ENCODE measurements at regions not wholly inside any gene's neighbourhood (a gene's known extent, or its start where the extent isn't known, plus 50 kb on each side); places are given as distances from the start of the nearest gene placed in this dataset.

DNA sequence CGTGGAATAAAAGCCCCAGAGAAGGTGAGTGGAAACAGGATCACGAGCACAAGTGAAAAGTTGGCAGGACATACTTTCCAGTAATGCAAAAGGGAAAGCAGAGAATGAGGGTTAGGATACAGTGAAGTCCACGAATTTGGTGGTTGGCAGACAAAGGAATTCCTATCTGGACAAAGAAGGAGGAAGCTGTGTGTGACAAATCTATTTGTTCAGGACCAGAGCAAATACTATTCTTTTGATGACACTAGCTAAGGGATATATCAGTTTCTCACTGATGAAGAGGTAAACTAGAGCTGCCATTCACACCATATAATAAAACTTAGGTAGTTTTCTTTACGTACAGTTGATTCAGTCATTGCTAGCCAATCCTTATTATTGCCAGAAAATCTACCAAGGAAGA lies 156.8 kb upstream of the GRIK2 start:
- no peak overlapping the region for H2AFZ ChIP-seq (ENCODE audit: insufficient read depth, low read length, poor library complexity)
- H3K36me3 ChIP-seq (ENCODE audit: control insufficient read depth in 1 of 2, insufficient read depth in 2 of 2, low read length in 2 of 2): no peaks in the 10 kb centered on the region
- no peak overlapping the region for H3K14ac ChIP-seq (ENCODE audit: low read length)
- no peak overlapping the region for H3K23ac ChIP-seq (ENCODE audit: low read length)
- no CpG with 5 or more reads among the region's 4 CpGs for WGBS (ENCODE audit: extremely low coverage, insufficient coverage, insufficient read length)
- H3K27me3 ChIP-seq (ENCODE audit: insufficient read depth, low read length): no peaks in the 10 kb centered on the region
- DNase-seq: no peak
- H3K9me3 ChIP-seq (ENCODE audit: insufficient read depth, low read depth, low read length): no peaks in the 10 kb centered on the region
- H3K27ac ChIP-seq (ENCODE audit: low read depth, low read length): no peak overlapping the region
- no peak overlapping the region for H3K18ac ChIP-seq (ENCODE audit: low read length)
- no peak overlapping the region for H2BK5ac ChIP-seq (ENCODE audit: low read depth, low read length, poor library complexity)
- no peak overlapping the region for H4K91ac ChIP-seq (ENCODE audit: low read depth, low read length)
- H3K79me1 ChIP-seq (ENCODE audit: low read length): no peaks in the 10 kb centered on the region
- no peak overlapping the region for H3K4ac ChIP-seq (ENCODE audit: low read depth, low read length)
- H3K9ac ChIP-seq (ENCODE audit: low read length): no peak overlapping the region
- H4K8ac ChIP-seq (ENCODE audit: low read depth, low read length): no peak overlapping the region
- no peak overlapping the region for H3K4me2 ChIP-seq (ENCODE audit: low read length)
- no peaks in the 10 kb centered on the region for H3K79me2 ChIP-seq (ENCODE audit: control insufficient read depth, insufficient read depth, low read length, poor library complexity)
- H2AK5ac ChIP-seq (ENCODE audit: low read length): no peak overlapping the region
- no peak overlapping the region for H3K4me3 ChIP-seq (ENCODE audit: low read depth, low read length)
- no peak overlapping the region for H2BK120ac ChIP-seq (ENCODE audit: insufficient read depth, low read length, poor library complexity)
- no peaks in the 10 kb centered on the region for H3K4me1 ChIP-seq (ENCODE audit: control insufficient read depth in 1 of 2, insufficient read depth in 2 of 2, low read length in 2 of 2)
- no peak overlapping the region for H4K12ac ChIP-seq (ENCODE audit: low read depth, low read length)
- H2BK12ac ChIP-seq (ENCODE audit: low read length): no peak overlapping the region

DNA sequence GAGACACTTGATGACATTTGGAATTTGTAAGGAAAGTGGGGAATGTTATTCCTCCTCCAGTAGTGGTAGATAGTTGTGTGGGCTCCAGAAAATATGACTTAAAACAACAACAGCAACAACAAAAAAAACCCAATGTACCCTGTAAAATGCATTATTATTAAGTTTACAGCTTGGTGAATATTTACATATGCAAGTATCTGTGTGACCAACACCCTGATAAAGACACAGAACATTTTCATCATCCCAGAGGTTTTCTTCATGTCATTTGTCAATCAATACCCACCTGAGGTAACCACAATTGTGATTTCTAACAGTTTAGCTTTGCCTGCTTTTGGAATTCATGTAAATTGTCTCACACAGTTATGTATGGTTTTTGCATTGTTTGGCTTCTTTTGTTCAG lies 152.1 kb upstream of the GRIK2 start:
- Histone ChIP-seq H3K4me2 (ENCODE audit: low read length) (no peak overlapping the region), H2AK5ac (ENCODE audit: low read length) (no peak overlapping the region), H3K23ac (ENCODE audit: low read length) (no peak overlapping the region), H3K36me3 (ENCODE audit: control insufficient read depth in 1 of 2, insufficient read depth in 2 of 2, low read length in 2 of 2) (no peaks in the 10 kb centered on the region), H4K8ac (ENCODE audit: low read depth, low read length) (no peak overlapping the region), H3K4me3 (ENCODE audit: low read depth, low read length) (no peak overlapping the region), H3K9me3 (ENCODE audit: insufficient read depth, low read depth, low read length) (no peaks in the 10 kb centered on the region), H2AFZ (ENCODE audit: insufficient read depth, low read length, poor library complexity) (no peak overlapping the region), H2BK5ac (ENCODE audit: low read depth, low read length, poor library complexity) (no peak overlapping the region), H2BK120ac (ENCODE audit: insufficient read depth, low read length, poor library complexity) (no peak overlapping the region), H3K79me2 (ENCODE audit: control insufficient read depth, insufficient read depth, low read length, poor library complexity) (no peaks in the 10 kb centered on the region), H2BK12ac (ENCODE audit: low read length) (no peak overlapping the region), H3K27ac (ENCODE audit: low read depth, low read length) (no peak overlapping the region), H3K27me3 (ENCODE audit: insufficient read depth, low read length) (no peaks in the 10 kb centered on the region), H3K18ac (ENCODE audit: low read length) (no peak overlapping the region), H3K4ac (ENCODE audit: low read depth, low read length) (no peak overlapping the region), H3K4me1 (ENCODE audit: control insufficient read depth in 1 of 2, insufficient read depth in 2 of 2, low read length in 2 of 2) (no peaks in the 10 kb centered on the region), H4K91ac (ENCODE audit: low read depth, low read length) (no peak overlapping the region), H3K14ac (ENCODE audit: low read length) (no peak overlapping the region), H3K9ac (ENCODE audit: low read length) (no peak overlapping the region), H3K79me1 (ENCODE audit: low read length) (no peaks in the 10 kb centered on the region), H4K12ac (ENCODE audit: low read depth, low read length) (no peak overlapping the region)
- no peak for DNase-seq

DNA sequence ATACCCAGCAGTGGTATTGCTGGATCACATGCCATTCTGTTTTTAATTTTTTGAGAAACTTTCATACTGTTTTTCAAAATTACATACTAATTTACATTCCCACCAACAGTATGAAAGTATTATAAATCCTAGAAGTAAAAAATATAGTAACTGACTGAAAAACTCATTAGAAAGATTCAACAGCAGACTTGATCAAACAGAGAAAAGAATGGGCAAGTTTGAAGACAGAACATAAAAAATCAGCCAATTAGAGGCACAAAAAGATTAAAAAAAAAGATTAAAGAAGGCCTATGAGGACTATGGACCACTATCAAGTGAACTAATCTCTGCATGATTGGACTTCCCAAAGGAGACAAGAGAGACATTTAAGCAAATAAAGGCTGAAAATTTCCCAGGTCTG lies 144.0 kb upstream of the GRIK2 start:
- Histone ChIP-seq H3K36me3 (ENCODE audit: control insufficient read depth in 1 of 2, insufficient read depth in 2 of 2, low read length in 2 of 2) (peaks cover 0 to 3% of the 10 kb centered on the region in 2 experiments), H3K14ac (ENCODE audit: low read length) (no peak overlapping the region), H3K4me2 (ENCODE audit: low read length) (no peak overlapping the region), H2AFZ (ENCODE audit: insufficient read depth, low read length, poor library complexity) (no peak overlapping the region), H3K4me1 (ENCODE audit: control insufficient read depth in 1 of 2, insufficient read depth in 2 of 2, low read length in 2 of 2) (no peaks in the 10 kb centered on the region), H2BK5ac (ENCODE audit: low read depth, low read length, poor library complexity) (no peak overlapping the region), H3K79me1 (ENCODE audit: low read length) (no peaks in the 10 kb centered on the region), H3K27me3 (ENCODE audit: insufficient read depth, low read length) (no peaks in the 10 kb centered on the region), H3K23ac (ENCODE audit: low read length) (no peak overlapping the region), H3K4me3 (ENCODE audit: low read depth, low read length) (no peak overlapping the region), H2AK5ac (ENCODE audit: low read length) (no peak overlapping the region), H4K12ac (ENCODE audit: low read depth, low read length) (no peak overlapping the region), H3K9ac (ENCODE audit: low read length) (no peak overlapping the region), H3K9me3 (ENCODE audit: insufficient read depth, low read depth, low read length) (peaks cover 1% of the 10 kb centered on the region), H3K4ac (ENCODE audit: low read depth, low read length) (no peak overlapping the region), H2BK12ac (ENCODE audit: low read length) (no peak overlapping the region), H4K8ac (ENCODE audit: low read depth, low read length) (no peak overlapping the region), H3K27ac (ENCODE audit: low read depth, low read length) (no peak overlapping the region), H4K91ac (ENCODE audit: low read depth, low read length) (no peak overlapping the region), H3K18ac (ENCODE audit: low read length) (no peak overlapping the region), H2BK120ac (ENCODE audit: insufficient read depth, low read length, poor library complexity) (no peak overlapping the region), H3K79me2 (ENCODE audit: control insufficient read depth, insufficient read depth, low read length, poor library complexity) (no peaks in the 10 kb centered on the region)
- DNase-seq: no peak

DNA sequence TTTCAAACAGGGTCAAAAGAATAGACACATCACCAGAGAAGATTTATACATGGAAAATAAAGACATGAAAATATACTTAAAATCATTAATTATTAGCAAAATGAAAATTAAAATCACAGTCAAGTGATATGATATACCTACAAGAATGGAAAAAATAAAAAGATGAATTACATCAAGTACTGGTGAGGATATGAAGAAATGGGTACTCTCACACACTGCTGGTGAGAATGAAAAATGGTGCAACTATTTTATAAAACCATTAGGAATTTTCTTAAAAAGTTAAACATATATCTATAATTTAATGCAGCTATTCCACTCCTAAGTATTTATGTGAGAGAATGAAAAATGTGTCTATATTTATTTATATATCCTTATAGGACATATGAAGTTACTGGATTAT lies 136.3 kb upstream of the GRIK2 start:
- Histone ChIP-seq H2AK5ac (ENCODE audit: low read length) (no peak overlapping the region), H3K9ac (ENCODE audit: low read length) (no peak overlapping the region), H3K79me1 (ENCODE audit: low read length) (no peaks in the 10 kb centered on the region), H2BK5ac (ENCODE audit: low read depth, low read length, poor library complexity) (no peak overlapping the region), H3K9me3 (ENCODE audit: insufficient read depth, low read depth, low read length) (no peaks in the 10 kb centered on the region), H3K27ac (ENCODE audit: low read depth, low read length) (no peak overlapping the region), H3K79me2 (ENCODE audit: control insufficient read depth, insufficient read depth, low read length, poor library complexity) (no peaks in the 10 kb centered on the region), H3K27me3 (ENCODE audit: insufficient read depth, low read length) (no peaks in the 10 kb centered on the region), H3K18ac (ENCODE audit: low read length) (no peak overlapping the region), H2BK12ac (ENCODE audit: low read length) (no peak overlapping the region), H3K4me3 (ENCODE audit: low read depth, low read length) (no peak overlapping the region), H2BK120ac (ENCODE audit: insufficient read depth, low read length, poor library complexity) (no peak overlapping the region), H3K36me3 (ENCODE audit: control insufficient read depth in 1 of 2, insufficient read depth in 2 of 2, low read length in 2 of 2) (no peaks in the 10 kb centered on the region), H4K8ac (ENCODE audit: low read depth, low read length) (no peak overlapping the region), H3K4me2 (ENCODE audit: low read length) (no peak overlapping the region), H3K14ac (ENCODE audit: low read length) (no peak overlapping the region), H4K91ac (ENCODE audit: low read depth, low read length) (no peak overlapping the region), H4K12ac (ENCODE audit: low read depth, low read length) (no peak overlapping the region), H3K4me1 (ENCODE audit: control insufficient read depth in 1 of 2, insufficient read depth in 2 of 2, low read length in 2 of 2) (no peaks in the 10 kb centered on the region), H2AFZ (ENCODE audit: insufficient read depth, low read length, poor library complexity) (no peak overlapping the region), H3K4ac (ENCODE audit: low read depth, low read length) (no peak overlapping the region), H3K23ac (ENCODE audit: low read length) (no peak overlapping the region)
- DNase-seq: no peak

DNA sequence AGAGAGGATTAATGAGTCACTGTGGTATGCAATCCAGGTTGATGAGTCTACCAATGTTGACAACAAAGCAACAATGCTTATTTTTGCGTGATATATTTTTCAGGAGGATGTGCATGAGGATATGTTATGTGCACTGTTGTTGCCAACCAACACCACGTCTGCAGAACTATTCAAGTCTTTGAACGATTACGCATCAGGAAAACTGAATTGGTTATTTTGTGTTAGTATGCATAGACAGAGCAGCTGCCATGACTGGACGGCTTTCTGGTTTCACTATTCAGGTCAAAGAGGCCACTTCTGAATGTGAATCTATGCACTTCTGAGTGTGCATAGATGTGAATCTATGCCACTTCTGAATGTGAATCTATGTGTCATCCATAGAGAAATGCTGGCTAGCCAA lies 134.0 kb upstream of the GRIK2 start:
- no peaks in the 10 kb centered on the region for H3K27me3 ChIP-seq (ENCODE audit: insufficient read depth, low read length)
- no CpG with 5 or more reads among the region's 5 CpGs for WGBS (ENCODE audit: extremely low coverage, insufficient coverage, insufficient read length)
- no peaks in the 10 kb centered on the region for H3K36me3 ChIP-seq (ENCODE audit: control insufficient read depth in 1 of 2, insufficient read depth in 2 of 2, low read length in 2 of 2)
- no peak overlapping the region for H3K23ac ChIP-seq (ENCODE audit: low read length)
- no peak overlapping the region for H3K18ac ChIP-seq (ENCODE audit: low read length)
- H4K8ac ChIP-seq (ENCODE audit: low read depth, low read length): no peak overlapping the region
- H3K9ac ChIP-seq (ENCODE audit: low read length): no peak overlapping the region
- H3K4ac ChIP-seq (ENCODE audit: low read depth, low read length): no peak overlapping the region
- no peak overlapping the region for H2BK120ac ChIP-seq (ENCODE audit: insufficient read depth, low read length, poor library complexity)
- H2BK12ac ChIP-seq (ENCODE audit: low read length): no peak overlapping the region
- H3K4me1 ChIP-seq (ENCODE audit: control insufficient read depth in 1 of 2, insufficient read depth in 2 of 2, low read length in 2 of 2): no peaks in the 10 kb centered on the region
- H2AK5ac ChIP-seq (ENCODE audit: low read length): no peak overlapping the region
- H3K79me1 ChIP-seq (ENCODE audit: low read length): no peaks in the 10 kb centered on the region
- no peak for DNase-seq
- no peak overlapping the region for H2AFZ ChIP-seq (ENCODE audit: insufficient read depth, low read length, poor library complexity)
- H3K4me3 ChIP-seq (ENCODE audit: low read depth, low read length): no peak overlapping the region
- H3K27ac ChIP-seq (ENCODE audit: low read depth, low read length): no peak overlapping the region
- H3K9me3 ChIP-seq (ENCODE audit: insufficient read depth, low read depth, low read length): no peaks in the 10 kb centered on the region
- no peak overlapping the region for H2BK5ac ChIP-seq (ENCODE audit: low read depth, low read length, poor library complexity)
- H4K12ac ChIP-seq (ENCODE audit: low read depth, low read length): no peak overlapping the region
- H3K79me2 ChIP-seq (ENCODE audit: control insufficient read depth, insufficient read depth, low read length, poor library complexity): no peaks in the 10 kb centered on the region
- no peak overlapping the region for H4K91ac ChIP-seq (ENCODE audit: low read depth, low read length)
- H3K14ac ChIP-seq (ENCODE audit: low read length): no peak overlapping the region
- no peak overlapping the region for H3K4me2 ChIP-seq (ENCODE audit: low read length)

All from trophoblast cell (in vitro differentiated cells and primary cell).